ENCODE measurements at regions not wholly inside any gene's neighbourhood (a gene's known extent, or its start where the extent isn't known, plus 50 kb on each side); places are given as distances from the start of the nearest gene placed in this dataset.

DNA sequence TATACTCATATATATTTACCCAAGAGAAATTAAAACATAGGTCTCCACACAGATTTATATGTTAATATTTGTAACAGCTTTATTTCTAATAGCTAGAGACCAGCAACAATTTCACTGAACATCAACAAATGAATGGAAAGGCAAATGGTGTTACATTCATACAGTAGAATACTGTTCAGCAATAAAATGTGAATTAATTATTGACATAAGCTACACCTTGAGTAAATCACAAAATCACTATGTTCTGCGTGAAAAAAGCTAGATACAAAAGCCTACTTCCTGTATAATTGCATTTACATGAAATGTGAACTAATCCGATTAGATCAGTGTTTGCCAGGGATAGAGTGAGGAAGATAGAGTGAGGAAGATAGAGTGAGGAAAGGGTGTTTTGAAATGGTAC is 945.7 kb downstream of the SQOR start:
- Histone ChIP-seq H3K4me1 (ENCODE audit: insufficient read depth, low read length) (no peaks in the 10 kb centered on the region), H3K27ac (ENCODE audit: low read depth, low read length) (no peak overlapping the region), H3K9me3 (ENCODE audit: insufficient read depth, low read depth, low read length) (no peaks in the 10 kb centered on the region), H3K4me3 (ENCODE audit: insufficient read depth, low read depth, low read length) (no peak overlapping the region), H3K4me2 (ENCODE audit: low read length) (no peak overlapping the region), H3K9ac (ENCODE audit: low read length) (no peak overlapping the region), H3K79me2 (ENCODE audit: insufficient read depth, low read length) (no peaks in the 10 kb centered on the region), H4K20me1 (ENCODE audit: insufficient read depth, low read length) (no peaks in the 10 kb centered on the region), H2AFZ (ENCODE audit: low read depth, low read length) (no peak overlapping the region), H3K36me3 (ENCODE audit: insufficient read depth, low read length) (no peaks in the 10 kb centered on the region), H3K27me3 (ENCODE audit: insufficient read depth, low read length) (no peaks in the 10 kb centered on the region)
- FAIRE-seq (no peak), DNase-seq (ENCODE audit: low read depth) (no peak)
- Mint-ChIP-seq H3K27ac (ENCODE audit: unreplicated experiment) (no peak overlapping the region), H3K27me3 (ENCODE audit: low read depth, unreplicated experiment) (no peaks in the 10 kb centered on the region), H3K4me3 (ENCODE audit: unreplicated experiment) (no peak overlapping the region), H3K36me3 (ENCODE audit: low read depth, unreplicated experiment) (no peaks in the 10 kb centered on the region), H3K4me1 (ENCODE audit: low read depth, unreplicated experiment) (no peaks in the 10 kb centered on the region), H3K9me3 (ENCODE audit: unreplicated experiment) (no peaks in the 10 kb centered on the region)
- no peak for TF ChIP-seq CTCF (IDR thresholded peaks at IDR 0.05; ENCODE audit: insufficient read depth, low read depth, low read length)

- Histone ChIP-seq H3K9me3 (ENCODE audit: insufficient read depth, low read depth, low read length) (no peaks in the 10 kb centered on the region), H3K27ac (ENCODE audit: low read depth, low read length) (no peak overlapping the region), H2AFZ (ENCODE audit: low read depth, low read length) (no peak overlapping the region), H3K4me2 (ENCODE audit: low read length) (no peak overlapping the region), H3K4me3 (ENCODE audit: insufficient read depth, low read depth, low read length) (no peak overlapping the region), H3K27me3 (ENCODE audit: insufficient read depth, low read length) (no peaks in the 10 kb centered on the region), H4K20me1 (ENCODE audit: insufficient read depth, low read length) (no peaks in the 10 kb centered on the region), H3K79me2 (ENCODE audit: insufficient read depth, low read length) (no peaks in the 10 kb centered on the region), H3K4me1 (ENCODE audit: insufficient read depth, low read length) (no peaks in the 10 kb centered on the region), H3K36me3 (ENCODE audit: insufficient read depth, low read length) (no peaks in the 10 kb centered on the region), H3K9ac (ENCODE audit: low read length) (no peak overlapping the region)
- no peaks in the 10 kb centered on the region for H3K9me3 Mint-ChIP-seq (ENCODE audit: unreplicated experiment)
- no peak overlapping the region for H3K4me3 Mint-ChIP-seq (ENCODE audit: unreplicated experiment)
- no peaks in the 10 kb centered on the region for H3K4me1 Mint-ChIP-seq (ENCODE audit: low read depth, unreplicated experiment)
- H3K27me3 Mint-ChIP-seq (ENCODE audit: low read depth, unreplicated experiment) = no peaks in the 10 kb centered on the region
- no peaks in the 10 kb centered on the region for H3K36me3 Mint-ChIP-seq (ENCODE audit: low read depth, unreplicated experiment)
- FAIRE-seq = no peak
- no peak overlapping the region for H3K27ac Mint-ChIP-seq (ENCODE audit: unreplicated experiment)
- TF ChIP-seq CTCF (IDR thresholded peaks at IDR 0.05; ENCODE audit: insufficient read depth, low read depth, low read length) (no peak), EZH2 (IDR thresholded peaks at IDR 0.05; ENCODE audit: insufficient read depth, low read length) (no peak)
- no peak for DNase-seq (ENCODE audit: low read depth)
Measured at GRCh38 chr15:46580924-46581323, 946.1 kb downstream of the SQOR start.

DNA sequence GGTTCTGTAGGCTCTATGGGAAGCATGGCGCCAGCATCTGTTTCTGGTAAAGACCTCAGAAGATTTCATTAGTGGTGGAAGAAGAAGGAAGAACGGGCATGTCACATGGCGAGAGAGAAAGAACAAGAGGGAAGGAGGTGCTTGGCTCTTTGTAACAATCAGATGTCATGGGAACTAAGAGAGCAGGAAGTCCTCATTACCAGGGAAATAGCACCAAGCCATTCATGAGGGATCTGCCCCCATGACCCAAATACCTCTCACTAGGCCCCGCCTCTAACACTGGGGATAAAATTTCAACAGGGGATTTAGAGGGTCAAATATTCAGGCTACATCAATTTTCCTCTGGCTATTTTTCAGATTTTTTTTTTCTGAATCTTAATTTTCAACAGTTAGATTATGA is 954.3 kb downstream of the SQOR start:
- Histone ChIP-seq H3K9me3 (ENCODE audit: insufficient read depth, low read depth, low read length) (no peaks in the 10 kb centered on the region), H3K9ac (ENCODE audit: low read length) (no peak overlapping the region), H3K4me3 (ENCODE audit: insufficient read depth, low read depth, low read length) (no peak overlapping the region), H2AFZ (ENCODE audit: low read depth, low read length) (no peak overlapping the region), H3K4me2 (ENCODE audit: low read length) (no peak overlapping the region), H3K79me2 (ENCODE audit: insufficient read depth, low read length) (no peaks in the 10 kb centered on the region), H3K27me3 (ENCODE audit: insufficient read depth, low read length) (no peaks in the 10 kb centered on the region), H3K27ac (ENCODE audit: low read depth, low read length) (no peak overlapping the region), H3K4me1 (ENCODE audit: insufficient read depth, low read length) (no peaks in the 10 kb centered on the region), H4K20me1 (ENCODE audit: insufficient read depth, low read length) (no peaks in the 10 kb centered on the region), H3K36me3 (ENCODE audit: insufficient read depth, low read length) (no peaks in the 10 kb centered on the region)
- no peak for DNase-seq (ENCODE audit: low read depth)
- no peak overlapping the region for H3K27ac Mint-ChIP-seq (ENCODE audit: unreplicated experiment)
- TF ChIP-seq CTCF (IDR thresholded peaks at IDR 0.05; ENCODE audit: insufficient read depth, low read depth, low read length) = no peak
- H3K4me1 Mint-ChIP-seq (ENCODE audit: low read depth, unreplicated experiment) = no peaks in the 10 kb centered on the region
- no peak for FAIRE-seq
- peaks cover 2% of the 10 kb centered on the region for H3K9me3 Mint-ChIP-seq (ENCODE audit: unreplicated experiment)
- H3K4me3 Mint-ChIP-seq (ENCODE audit: unreplicated experiment) = no peak overlapping the region
- H3K36me3 Mint-ChIP-seq (ENCODE audit: low read depth, unreplicated experiment) = no peaks in the 10 kb centered on the region
- no peaks in the 10 kb centered on the region for H3K27me3 Mint-ChIP-seq (ENCODE audit: low read depth, unreplicated experiment)

All from astrocyte (in vitro differentiated cells and primary cell).